ENCODE measurements at regions not wholly inside any gene's neighbourhood (a gene's known extent, or its start where the extent isn't known, plus 50 kb on each side); places are given as distances from the start of the nearest gene placed in this dataset.

- CTCF ChIA-PET (ENCODE audit: partially characterized antibody), result interaction anchor here (1.0 kb wide), 1 partner anchor 27 kb away, joined by 4 read pairs; no protein-coding TSS in a partner anchor
- POLR2A ChIA-PET (ENCODE audit: partially characterized antibody), result no interaction called here
Measured at GRCh38 chr6:90913266-90913960, 326.5 kb upstream of the MAP3K7 start.

DNA sequence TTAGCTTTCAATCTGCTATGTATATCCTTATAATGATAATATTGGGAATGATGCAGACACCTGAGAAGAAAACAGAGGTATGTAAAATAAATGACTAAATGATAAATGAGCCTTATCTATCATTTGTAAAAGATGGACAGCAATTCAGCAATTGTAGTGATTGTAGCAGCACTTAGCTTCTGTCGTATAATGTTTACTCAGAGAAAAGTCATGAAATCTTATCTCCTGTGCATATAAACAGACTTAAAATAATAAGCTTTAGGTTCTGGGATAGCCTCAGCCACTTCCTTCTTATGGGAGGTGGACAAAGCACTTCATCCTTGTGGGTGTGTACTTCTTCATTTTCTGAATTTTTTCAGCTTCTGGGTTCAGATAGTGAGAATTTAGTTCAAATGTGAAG, 324.8 kb upstream of the MAP3K7 start:
- intact Hi-C loops (cut with micrococcal nuclease), result no loop called here
- Mint-ChIP-seq H3K4me1 (no peaks in the 10 kb centered on the region), H3K27ac (no peak overlapping the region), H3K36me3 (no peaks in the 10 kb centered on the region), H3K9me3 (peaks cover 0 to 8% (median 5%) of the 10 kb centered on the region in 8 donors), H3K27me3 (peaks cover 6 to 9% of the 10 kb centered on the region in 2 donors), H3K4me3 (no peak overlapping the region)
- Histone ChIP-seq H3K9me3 (ENCODE audit: control insufficient read depth in 1 of 2, low read length in 2 of 2) (no peaks in the 10 kb centered on the region), H3K27ac (ENCODE audit: low read depth, low read length) (no peak overlapping the region), H3K27me3 (ENCODE audit: insufficient read depth, low read length) (no peaks in the 10 kb centered on the region), H3K4me3 (ENCODE audit: low read length in 2 of 2) (no peak overlapping the region), H3K36me3 (ENCODE audit: insufficient read depth, low read length) (no peaks in the 10 kb centered on the region), H3K4me1 (ENCODE audit: insufficient read depth, low read length) (no peaks in the 10 kb centered on the region)
- POLR2A ChIA-PET (ENCODE audit: partially characterized antibody), result no interaction called here
- DNase-seq, result no peak
- CTCF ChIA-PET (ENCODE audit: partially characterized antibody), result no interaction called here

More at GRCh38 chr6:90913266-90913960, 326.5 kb upstream of the MAP3K7 start:
- no peak overlapping the region for H3K27ac Mint-ChIP-seq
- H3K9me3 Mint-ChIP-seq, result peaks cover 0 to 9% (median 6%) of the 10 kb centered on the region in 8 donors
- H3K4me1 Mint-ChIP-seq, result no peaks in the 10 kb centered on the region
- no peak for DNase-seq
- no peak overlapping the region for H3K4me3 Mint-ChIP-seq
- no peaks in the 10 kb centered on the region for H3K36me3 Mint-ChIP-seq
- Histone ChIP-seq H3K36me3 (ENCODE audit: insufficient read depth, low read length) (no peaks in the 10 kb centered on the region), H3K27me3 (ENCODE audit: insufficient read depth, low read length) (no peaks in the 10 kb centered on the region), H3K4me3 (ENCODE audit: low read length in 2 of 2) (no peak overlapping the region), H3K27ac (ENCODE audit: low read depth, low read length) (no peak overlapping the region), H3K4me1 (ENCODE audit: insufficient read depth, low read length) (no peaks in the 10 kb centered on the region), H3K9me3 (ENCODE audit: control insufficient read depth in 1 of 2, low read length in 2 of 2) (no peaks in the 10 kb centered on the region)
- H3K27me3 Mint-ChIP-seq, result peaks cover 6 to 14% of the 10 kb centered on the region in 2 donors
- intact Hi-C loops (cut with micrococcal nuclease), result no loop called here

GRCh38 chr6:90910893-90911292, 324.0 kb upstream of the MAP3K7 start:
- Histone ChIP-seq H3K36me3 (ENCODE audit: insufficient read depth, low read length) (no peaks in the 10 kb centered on the region), H3K9me3 (ENCODE audit: control insufficient read depth in 1 of 2, low read length in 2 of 2) (no peaks in the 10 kb centered on the region), H3K4me3 (ENCODE audit: low read length in 2 of 2) (no peak overlapping the region), H3K27me3 (ENCODE audit: insufficient read depth, low read length) (no peaks in the 10 kb centered on the region), H3K27ac (ENCODE audit: low read depth, low read length) (no peak overlapping the region), H3K4me1 (ENCODE audit: insufficient read depth, low read length) (no peaks in the 10 kb centered on the region)
- intact Hi-C loops (cut with micrococcal nuclease), result no loop called here
- POLR2A ChIA-PET (ENCODE audit: partially characterized antibody), result no interaction called here
- no peak for DNase-seq
- Mint-ChIP-seq H3K4me3 (no peak overlapping the region), H3K4me1 (no peaks in the 10 kb centered on the region), H3K36me3 (no peaks in the 10 kb centered on the region), H3K27ac (no peak overlapping the region), H3K9me3 (peaks cover 0 to 7% (median 1%) of the 10 kb centered on the region in 8 donors), H3K27me3 (peaks cover 4 to 6% of the 10 kb centered on the region in 2 donors)
- CTCF ChIA-PET (ENCODE audit: partially characterized antibody), result no interaction called here

GRCh38 chr6:90907931-90908655, 321.2 kb upstream of the MAP3K7 start:
- no peaks in the 10 kb centered on the region for H3K4me1 Mint-ChIP-seq
- no peaks in the 10 kb centered on the region for H3K9me3 ChIP-seq (ENCODE audit: control insufficient read depth in 1 of 2, low read length in 2 of 2)
- no peaks in the 10 kb centered on the region for H3K27me3 ChIP-seq (ENCODE audit: insufficient read depth, low read length)
- no peaks in the 10 kb centered on the region for H3K4me1 ChIP-seq (ENCODE audit: insufficient read depth, low read length)
- intact Hi-C loops (cut with micrococcal nuclease), result no loop called here
- no peak overlapping the region for H3K27ac Mint-ChIP-seq
- ChIA-PET CTCF (ENCODE audit: partially characterized antibody) (no interaction called here), POLR2A (ENCODE audit: partially characterized antibody) (no interaction called here)
- H3K36me3 Mint-ChIP-seq, result no peaks in the 10 kb centered on the region
- DNase-seq, result no peak
- peaks cover 0 to 1% (median 0%) of the 10 kb centered on the region in 8 donors for H3K9me3 Mint-ChIP-seq
- H3K4me3 ChIP-seq (ENCODE audit: low read length in 2 of 2), result no peak overlapping the region
- H3K27me3 Mint-ChIP-seq, result peaks cover 0 to 5% of the 10 kb centered on the region in 2 donors
- no peak overlapping the region for H3K27ac ChIP-seq (ENCODE audit: low read depth, low read length)
- no peaks in the 10 kb centered on the region for H3K36me3 ChIP-seq (ENCODE audit: insufficient read depth, low read length)
- no peak overlapping the region for H3K4me3 Mint-ChIP-seq

DNA sequence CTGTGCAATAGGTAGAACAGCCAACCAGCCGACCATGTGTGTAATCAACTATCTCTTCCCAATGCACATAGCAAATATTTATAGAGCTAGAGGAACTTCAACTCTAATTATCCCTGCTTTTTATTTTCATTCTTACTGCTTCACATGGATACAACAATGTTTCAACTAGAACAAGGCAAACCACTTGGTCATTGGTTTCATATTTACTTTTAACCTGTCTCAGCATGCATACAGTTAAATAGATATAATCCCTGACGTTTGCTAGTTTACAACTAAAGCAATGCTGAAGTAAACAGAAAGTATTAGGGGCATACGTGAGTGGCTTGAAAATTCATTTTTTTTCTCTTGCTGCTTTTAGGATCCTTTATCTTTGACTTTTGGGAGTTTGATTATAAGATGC, 318.5 kb upstream of the MAP3K7 start:
- no peak for DNase-seq
- no peaks in the 10 kb centered on the region for H3K4me1 Mint-ChIP-seq
- no peaks in the 10 kb centered on the region for H3K36me3 Mint-ChIP-seq
- H3K27ac Mint-ChIP-seq, result no peak overlapping the region
- no peak overlapping the region for H3K4me3 ChIP-seq (ENCODE audit: low read length in 2 of 2)
- no peak overlapping the region for H3K4me3 Mint-ChIP-seq
- H3K36me3 ChIP-seq (ENCODE audit: insufficient read depth, low read length), result no peaks in the 10 kb centered on the region
- H3K9me3 ChIP-seq (ENCODE audit: control insufficient read depth in 1 of 2, low read length in 2 of 2), result no peaks in the 10 kb centered on the region
- POLR2A ChIA-PET (ENCODE audit: partially characterized antibody), result no interaction called here
- H3K9me3 Mint-ChIP-seq, result peaks cover 0 to 1% (median 0%) of the 10 kb centered on the region in 8 donors
- H3K27me3 ChIP-seq (ENCODE audit: insufficient read depth, low read length), result no peaks in the 10 kb centered on the region
- CTCF ChIA-PET (ENCODE audit: partially characterized antibody), result no interaction called here
- intact Hi-C loops (cut with micrococcal nuclease), result no loop called here
- peaks cover 0 to 4% of the 10 kb centered on the region in 2 donors for H3K27me3 Mint-ChIP-seq
- H3K4me1 ChIP-seq (ENCODE audit: insufficient read depth, low read length), result no peaks in the 10 kb centered on the region
- H3K27ac ChIP-seq (ENCODE audit: low read depth, low read length), result no peak overlapping the region

- Histone ChIP-seq H3K4me3 (ENCODE audit: low read length in 2 of 2) (no peak overlapping the region), H3K36me3 (ENCODE audit: insufficient read depth, low read length) (no peaks in the 10 kb centered on the region), H3K4me1 (ENCODE audit: insufficient read depth, low read length) (no peaks in the 10 kb centered on the region), H3K27me3 (ENCODE audit: insufficient read depth, low read length) (no peaks in the 10 kb centered on the region), H3K27ac (ENCODE audit: low read depth, low read length) (no peak overlapping the region), H3K9me3 (ENCODE audit: control insufficient read depth in 1 of 2, low read length in 2 of 2) (no peaks in the 10 kb centered on the region)
- Mint-ChIP-seq H3K4me3 (no peak overlapping the region), H3K9me3 (no peaks in the 10 kb centered on the region), H3K27ac (no peak overlapping the region), H3K36me3 (no peaks in the 10 kb centered on the region), H3K27me3 (peaks cover 0 to 2% of the 10 kb centered on the region in 2 donors), H3K4me1 (no peaks in the 10 kb centered on the region)
- intact Hi-C loops (cut with micrococcal nuclease), result no loop called here
- POLR2A ChIA-PET (ENCODE audit: partially characterized antibody), result no interaction called here
- CTCF ChIA-PET (ENCODE audit: partially characterized antibody), result no interaction called here
- DNase-seq, result no peak
Measured at GRCh38 chr6:90900034-90900433, 313.2 kb upstream of the MAP3K7 start.

GRCh38 chr6:90898763-90899162, 311.9 kb upstream of the MAP3K7 start:
- no peak overlapping the region for H3K27ac ChIP-seq (ENCODE audit: low read depth, low read length)
- POLR2A ChIA-PET (ENCODE audit: partially characterized antibody), result no interaction called here
- intact Hi-C loops (cut with micrococcal nuclease), result no loop called here
- CTCF ChIA-PET (ENCODE audit: partially characterized antibody), result no interaction called here
- no peak for DNase-seq
- no peaks in the 10 kb centered on the region for H3K4me1 ChIP-seq (ENCODE audit: insufficient read depth, low read length)
- no peak overlapping the region for H3K27ac Mint-ChIP-seq
- no peaks in the 10 kb centered on the region for H3K4me1 Mint-ChIP-seq
- H3K9me3 ChIP-seq (ENCODE audit: control insufficient read depth in 1 of 2, low read length in 2 of 2), result no peaks in the 10 kb centered on the region
- no peak overlapping the region for H3K4me3 ChIP-seq (ENCODE audit: low read length in 2 of 2)
- no peaks in the 10 kb centered on the region for H3K27me3 ChIP-seq (ENCODE audit: insufficient read depth, low read length)
- peaks cover 2 to 5% of the 10 kb centered on the region in 2 donors for H3K27me3 Mint-ChIP-seq
- no peaks in the 10 kb centered on the region for H3K36me3 ChIP-seq (ENCODE audit: insufficient read depth, low read length)
- no peak overlapping the region for H3K4me3 Mint-ChIP-seq
- no peaks in the 10 kb centered on the region for H3K9me3 Mint-ChIP-seq
- no peaks in the 10 kb centered on the region for H3K36me3 Mint-ChIP-seq
